Smooth muscle cell (in vitro differentiated cells): ENCODE measurements at regions not wholly inside any gene's neighbourhood (a gene's known extent, or its start where the extent isn't known, plus 50 kb on each side); places are given as distances from the start of the nearest gene placed in this dataset.

ENCODE experiments used
- DNase-seq: peaks from one replicate; lab custom pipeline; 2025; ENCODE audit not compliant: unreplicated experiment; lab: John Stamatoyannopoulos, UW
- H2AFZ ChIP-seq: fragments of 200-600 bp; sonication (generic); 2 replicates; pipeline ENCODE4 v1.6.0; 2016; ENCODE audit warnings: antibody characterized with exemption, low read depth, mild to moderate bottlenecking
- H3F3A ChIP-seq: fragments of 200-600 bp; sonication (generic); 2 replicates; pipeline ENCODE4 v1.6.0; 2017; ENCODE audit warnings: antibody characterized with exemption, low read depth
- H3K27ac ChIP-seq: fragments of 200-600 bp; sonication (generic); 2 replicates; pipeline ENCODE4 v1.5.1; 2016; ENCODE audit warnings: low read depth, mild to moderate bottlenecking
- H3K27me3 ChIP-seq: fragments of 200-600 bp; sonication (generic); 2 replicates; pipeline ENCODE4 v1.6.1; 2016; ENCODE audit warnings: low read depth, mild to moderate bottlenecking
- H3K36me3 ChIP-seq: fragments of 200-600 bp; sonication (generic); 2 replicates; pipeline ENCODE4 v1.5.1; 2016; ENCODE audit warnings: low read depth
- H3K4me1 ChIP-seq: fragments of 200-600 bp; sonication (generic); 2 replicates; pipeline ENCODE4 v1.5.1; 2016; ENCODE audit warnings: low read depth
- H3K4me2 ChIP-seq: fragments of 200-600 bp; sonication (generic); 2 replicates; pipeline ENCODE4 v1.6.0; 2016; ENCODE audit warnings: mild to moderate bottlenecking
- H3K4me3 ChIP-seq: fragments of 200-600 bp; sonication (generic); 2 replicates; pipeline ENCODE4 v1.5.1; 2016; ENCODE audit warnings: mild to moderate bottlenecking
- H3K79me2 ChIP-seq: fragments of 200-600 bp; sonication (generic); 2 replicates; pipeline ENCODE4 v1.6.0; 2016; ENCODE audit warnings: low read depth, mild to moderate bottlenecking
- H3K9ac ChIP-seq: fragments of 200-600 bp; sonication (generic); 2 replicates; pipeline ENCODE4 v1.6.0; 2016; ENCODE audit warnings: low read depth
- H3K9me3 ChIP-seq: fragments of 200-600 bp; sonication (generic); replicated peaks from 2 replicates; pipeline ENCODE4 v1.5.1; 2016; ENCODE audit warnings: low read depth
- H4K20me1 ChIP-seq: fragments of 200-600 bp; sonication (generic); 2 replicates; pipeline ENCODE4 v1.6.0; 2016; ENCODE audit warnings: low read depth
- CTCF ChIP-seq: fragments of 200-600 bp; sonication (generic); IDR thresholded peaks from 2 replicates; pipeline ENCODE4 v1.5.1; 2017; ENCODE audit warnings: borderline replicate concordance, mild to moderate bottlenecking, antibody characterized with exemption; ENCODE audit not compliant: insufficient read depth, poor library complexity, severe bottlenecking
- WGBS: methylation state at CpG from one replicate; pipeline ENCODE4 v1.1.7; 2016; ENCODE audit warnings: low lambda C conversion rate; 5-methylcytosine and 5-hydroxymethylcytosine counted together

- Histone ChIP-seq H4K20me1 (no peaks in the 10 kb centered on the region), H3K9me3 (no peaks in the 10 kb centered on the region), H3K27me3 (no peaks in the 10 kb centered on the region), H3K4me3 (no peak overlapping the region), H3K36me3 (no peaks in the 10 kb centered on the region), H2AFZ (peak overlapping the region; percentile 42), H3K27ac (peak overlapping the region; percentile 99), H3K4me2 (peak overlapping the region; percentile 40), H3K79me2 (no peaks in the 10 kb centered on the region), H3F3A (peaks cover 37% of the 10 kb centered on the region), H3K4me1 (peaks cover 24% of the 10 kb centered on the region), H3K9ac (no peak overlapping the region)
- no peak for TF ChIP-seq CTCF
- 19% methylated on average over 1 of the region's 1 CpG for WGBS
- DNase-seq: no peak
Observed at GRCh38 chr18:49694402-49694801, 118.9 kb downstream of the ACAA2 start.

- Histone ChIP-seq H3K36me3 (no peaks in the 10 kb centered on the region), H3K4me2 (peak overlapping the region; percentile 40), H3K9ac (peak overlapping the region; percentile 4), H3K27ac (peak overlapping the region; percentile 99), H3K79me2 (no peaks in the 10 kb centered on the region), H3K4me3 (no peak overlapping the region), H3F3A (peaks cover 40% of the 10 kb centered on the region), H2AFZ (peak overlapping the region; percentile 42), H4K20me1 (no peaks in the 10 kb centered on the region), H3K4me1 (peaks cover 24% of the 10 kb centered on the region), H3K9me3 (no peaks in the 10 kb centered on the region), H3K27me3 (no peaks in the 10 kb centered on the region)
- no peak for TF ChIP-seq CTCF
- DNase-seq: no peak
- WGBS: 53% methylated on average over 4 of the region's 4 CpGs
Observed at GRCh38 chr18:49693717-49694005, 119.7 kb downstream of the ACAA2 start.

- H4K20me1 ChIP-seq: no peaks in the 10 kb centered on the region
- no peaks in the 10 kb centered on the region for H3K79me2 ChIP-seq
- H3K36me3 ChIP-seq: no peaks in the 10 kb centered on the region
- H3K9ac ChIP-seq: peak overlapping the region; percentile 2
- peak overlapping the region; percentile 71 for H3K4me2 ChIP-seq
- no peak overlapping the region for H3K4me3 ChIP-seq
- TF ChIP-seq CTCF: no peak
- H2AFZ ChIP-seq: no peak overlapping the region
- DNase-seq: no peak
- no peaks in the 10 kb centered on the region for H3K9me3 ChIP-seq
- peaks cover 19% of the 10 kb centered on the region for H3K4me1 ChIP-seq
- 22% methylated on average over 10 of the region's 10 CpGs for WGBS
- H3F3A ChIP-seq: peaks cover 40% of the 10 kb centered on the region
- no peaks in the 10 kb centered on the region for H3K27me3 ChIP-seq
- peak overlapping the region; percentile 99 for H3K27ac ChIP-seq
Observed at GRCh38 chr18:49692906-49693716, 120.2 kb downstream of the ACAA2 start.

GRCh38 chr18:49691177-49691608 lies 122.1 kb downstream of the ACAA2 start:
- H3K79me2 ChIP-seq: no peaks in the 10 kb centered on the region
- TF ChIP-seq CTCF: no peak
- 17% methylated on average over 2 of the region's 2 CpGs for WGBS
- H4K20me1 ChIP-seq: no peaks in the 10 kb centered on the region
- peaks cover 40% of the 10 kb centered on the region for H3F3A ChIP-seq
- DNase-seq: no peak
- H3K9ac ChIP-seq: peak overlapping the region; percentile 88
- H3K27me3 ChIP-seq: no peaks in the 10 kb centered on the region
- peaks cover 11% of the 10 kb centered on the region for H3K4me1 ChIP-seq
- no peak overlapping the region for H2AFZ ChIP-seq
- peak overlapping the region; percentile 79 for H3K4me2 ChIP-seq
- no peaks in the 10 kb centered on the region for H3K36me3 ChIP-seq
- H3K4me3 ChIP-seq: no peak overlapping the region
- H3K9me3 ChIP-seq: no peaks in the 10 kb centered on the region
- H3K27ac ChIP-seq: peak overlapping the region; percentile 99
